HG02642 (cell line): ENCODE measurements at regions not wholly inside any gene's neighbourhood (a gene's known extent, or its start where the extent isn't known, plus 50 kb on each side); places are given as distances from the start of the nearest gene placed in this dataset.
"Not testable (repeated sequence)": the region's sequence is repeated elsewhere in the genome, so short reads cannot be mapped to it uniquely, and the experiment has no call there.

Source experiments
- ATAC-seq: cut with Tn5 transposase; IDR thresholded peaks from one replicate; pipeline ENCODE4 v1.9.1; 2021; ENCODE audit warnings: mild to moderate bottlenecking; ENCODE audit not compliant: unreplicated experiment, poor library complexity

DNA sequence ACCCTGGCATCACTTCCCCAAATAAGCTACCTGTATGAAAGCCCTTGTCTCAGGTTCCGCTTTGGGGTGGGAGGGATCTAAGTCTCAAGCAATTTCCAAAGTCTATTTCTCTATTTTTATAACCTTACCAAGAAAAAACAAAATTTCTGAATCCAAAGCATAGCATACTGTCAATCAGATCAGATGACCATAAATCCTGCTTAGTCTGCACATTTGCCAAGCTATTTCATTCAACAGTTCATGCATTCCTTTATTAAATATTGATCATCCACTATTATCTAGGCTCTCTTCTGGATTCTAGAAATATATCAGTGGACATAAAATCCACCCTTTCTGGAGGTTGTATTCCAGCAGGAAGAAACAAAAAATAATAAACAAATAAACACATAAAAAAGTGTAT, 263.5 kb upstream of the USP15 start:
- no peak for ATAC-seq

DNA sequence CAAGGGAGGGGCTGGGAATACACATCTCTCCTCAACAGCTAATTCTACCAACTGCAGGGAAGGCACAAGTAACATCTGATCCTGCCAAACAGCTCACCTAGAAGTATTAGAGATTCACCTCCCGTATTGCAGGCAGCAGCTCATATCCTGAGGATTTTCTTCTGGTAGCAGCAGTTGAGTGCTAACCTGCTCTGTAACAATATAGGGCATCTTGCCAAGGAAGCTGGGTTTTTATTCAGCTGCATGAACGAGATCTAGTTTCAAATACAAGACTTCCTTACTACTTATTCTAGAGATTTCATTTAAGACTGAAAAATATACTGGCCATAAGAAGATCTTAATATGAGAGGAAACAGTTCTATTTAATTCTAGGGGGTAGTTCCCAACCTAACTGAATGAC, 261.4 kb upstream of the USP15 start:
- ATAC-seq, result no peak

DNA sequence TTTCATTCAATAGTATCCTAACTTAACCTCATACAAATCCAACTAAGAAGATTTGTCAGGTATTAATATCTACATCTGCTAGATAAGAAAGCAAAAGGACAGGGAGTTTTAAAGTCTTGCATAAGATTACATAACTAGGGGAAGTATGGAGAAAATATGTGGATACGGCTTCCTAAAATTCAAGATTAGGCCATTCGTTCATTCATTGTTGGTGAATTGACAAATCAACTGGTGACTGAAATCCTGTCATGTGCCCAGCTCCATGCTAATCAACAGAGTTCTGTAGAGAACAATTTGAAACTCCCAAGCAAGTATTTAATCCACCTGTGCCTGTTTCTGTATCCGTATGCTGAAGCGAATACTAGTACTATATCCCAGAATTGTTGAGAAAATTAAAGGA, 260.9 kb upstream of the USP15 start:
- ATAC-seq, result no peak

DNA sequence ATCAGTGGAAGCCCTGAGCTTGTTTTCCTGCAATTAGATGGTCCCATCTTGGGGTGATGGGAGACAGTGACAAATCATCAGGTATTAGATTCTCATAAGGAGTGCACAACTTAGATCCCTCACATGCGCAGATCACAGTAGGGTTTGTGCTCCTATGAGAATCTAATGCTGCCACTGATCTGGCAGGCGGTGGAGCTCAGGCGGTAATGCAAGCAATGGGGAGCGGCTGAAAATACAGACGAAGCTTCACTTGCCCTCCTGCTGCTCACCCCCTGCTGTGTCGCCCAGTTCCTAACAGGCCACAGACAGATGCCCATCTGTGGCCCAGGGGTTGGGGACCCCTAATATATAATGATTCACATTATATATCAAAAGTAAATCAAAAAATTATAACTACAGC, 258.8 kb upstream of the USP15 start:
- ATAC-seq, result no peak

DNA sequence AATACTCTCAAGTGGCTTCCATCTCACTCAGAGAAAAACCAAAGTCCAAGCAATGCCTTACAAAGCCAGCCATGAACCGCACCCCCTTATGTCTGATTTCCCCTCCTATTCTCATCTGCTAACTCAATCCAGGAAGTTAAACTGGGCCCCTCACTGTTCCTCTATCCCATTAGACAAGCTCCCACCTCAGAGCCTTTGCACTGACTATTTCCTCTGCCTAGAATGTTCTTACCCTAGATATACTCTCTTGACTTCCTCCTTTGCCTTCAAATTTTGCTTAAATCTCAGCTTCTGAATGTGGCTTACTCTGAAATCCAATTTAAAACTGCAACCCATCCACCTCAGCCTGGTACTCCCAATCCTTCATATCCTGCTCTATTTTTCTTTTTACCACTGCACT, 257.0 kb upstream of the USP15 start:
- ATAC-seq, result no peak

DNA sequence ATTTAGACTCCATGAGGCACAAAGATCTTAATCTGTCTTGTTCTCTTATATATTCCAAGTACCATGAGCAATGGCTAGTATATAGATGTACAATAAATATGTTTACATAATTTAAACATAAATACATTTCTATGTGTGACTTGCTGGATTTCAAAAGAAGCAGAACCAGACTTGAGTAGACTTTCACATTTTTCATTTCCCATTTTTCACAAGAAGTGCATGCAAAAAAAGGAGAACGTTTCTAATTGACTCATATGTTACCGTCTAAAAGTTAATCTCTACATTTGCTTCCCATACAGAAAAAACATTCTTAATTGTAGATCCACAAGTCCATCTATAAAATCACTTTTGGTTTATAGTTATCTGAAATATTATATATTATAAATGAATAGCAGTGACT, 256.5 kb upstream of the USP15 start:
- no peak for ATAC-seq

DNA sequence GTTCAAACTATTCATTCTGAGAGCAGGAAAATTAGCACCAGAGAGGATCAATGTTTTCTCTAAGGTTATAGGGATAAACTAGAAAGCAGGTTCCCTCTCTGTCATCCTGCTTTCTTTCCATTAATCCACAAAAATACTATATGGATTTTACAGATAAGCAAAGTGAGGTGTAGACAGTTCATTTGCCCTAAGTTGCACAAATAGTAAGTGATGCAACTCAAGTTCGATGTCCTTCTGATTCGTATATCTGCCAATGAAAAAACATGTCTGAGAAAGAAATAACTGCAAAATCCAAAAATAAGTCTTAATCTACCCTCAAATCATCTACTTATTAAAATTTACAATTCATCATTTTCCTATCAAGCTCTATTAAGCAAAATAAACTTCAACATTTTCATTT, 254.6 kb upstream of the USP15 start:
- ATAC-seq, result no peak

DNA sequence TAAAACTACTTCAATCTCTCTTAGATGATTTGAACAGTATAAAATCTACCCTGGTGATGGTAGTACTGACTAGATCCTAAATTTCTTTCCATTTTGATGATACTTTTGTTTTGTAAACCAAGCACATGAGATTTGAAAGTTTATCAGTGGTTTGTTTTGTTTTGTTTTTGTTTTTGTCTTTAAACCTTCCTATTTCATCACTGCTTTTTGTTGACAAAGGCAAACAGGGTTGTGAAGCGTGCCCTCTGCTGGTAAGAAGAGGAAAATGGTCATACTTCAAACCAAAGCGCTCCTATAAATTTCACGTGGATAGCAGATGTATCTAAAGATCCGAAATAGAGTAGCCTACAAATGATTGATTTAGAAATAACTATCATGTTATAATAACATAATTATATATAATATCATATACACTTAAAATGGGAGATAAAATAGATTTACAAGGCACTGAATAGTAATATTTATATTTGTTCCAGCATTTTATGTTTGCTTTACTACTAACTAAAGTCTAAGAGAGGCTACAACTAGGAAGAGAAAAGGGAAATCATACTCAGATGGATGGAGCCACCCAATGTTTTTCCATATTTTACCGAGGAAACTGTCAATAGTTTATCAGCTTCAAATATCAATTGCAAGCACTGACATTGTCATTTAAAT, 254.0 kb upstream of the USP15 start:
- ATAC-seq, result no peak

DNA sequence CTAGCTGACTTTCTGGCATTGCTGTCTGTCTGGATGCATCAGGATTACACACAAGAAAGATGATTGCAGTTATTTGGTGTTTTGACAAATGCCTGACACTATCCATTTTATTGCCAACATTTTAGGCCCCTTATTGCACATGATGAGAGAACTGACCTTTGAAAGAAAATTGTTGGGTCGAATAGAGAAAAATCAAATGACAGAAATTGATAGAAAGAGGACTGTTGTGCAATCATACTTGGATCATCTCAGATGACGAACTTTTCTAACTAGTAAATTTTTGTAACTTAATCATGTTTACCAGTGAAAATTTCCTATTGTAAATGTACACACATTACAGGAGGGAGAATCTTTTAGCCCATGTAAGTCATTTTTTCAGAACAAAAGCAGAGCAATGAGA, 251.5 kb upstream of the USP15 start:
- ATAC-seq, result no peak

DNA sequence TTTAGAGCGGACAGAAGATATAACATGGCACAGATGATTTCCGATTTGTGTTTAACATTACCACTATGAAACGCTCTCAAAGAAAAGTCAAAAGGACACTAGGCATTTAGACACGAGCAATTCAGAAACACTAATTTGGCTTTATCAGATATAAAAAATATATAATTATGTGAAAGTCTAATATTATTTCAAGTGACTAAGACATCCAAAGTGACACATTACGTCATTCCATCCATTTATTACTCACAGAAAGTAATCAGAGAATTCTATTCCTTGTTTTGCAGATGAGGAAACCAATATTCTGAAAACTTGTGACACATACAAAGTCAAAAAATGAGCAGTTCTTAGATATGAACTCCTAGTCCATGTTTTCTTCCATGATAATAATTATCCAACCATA, 250.8 kb upstream of the USP15 start:
- no peak for ATAC-seq

DNA sequence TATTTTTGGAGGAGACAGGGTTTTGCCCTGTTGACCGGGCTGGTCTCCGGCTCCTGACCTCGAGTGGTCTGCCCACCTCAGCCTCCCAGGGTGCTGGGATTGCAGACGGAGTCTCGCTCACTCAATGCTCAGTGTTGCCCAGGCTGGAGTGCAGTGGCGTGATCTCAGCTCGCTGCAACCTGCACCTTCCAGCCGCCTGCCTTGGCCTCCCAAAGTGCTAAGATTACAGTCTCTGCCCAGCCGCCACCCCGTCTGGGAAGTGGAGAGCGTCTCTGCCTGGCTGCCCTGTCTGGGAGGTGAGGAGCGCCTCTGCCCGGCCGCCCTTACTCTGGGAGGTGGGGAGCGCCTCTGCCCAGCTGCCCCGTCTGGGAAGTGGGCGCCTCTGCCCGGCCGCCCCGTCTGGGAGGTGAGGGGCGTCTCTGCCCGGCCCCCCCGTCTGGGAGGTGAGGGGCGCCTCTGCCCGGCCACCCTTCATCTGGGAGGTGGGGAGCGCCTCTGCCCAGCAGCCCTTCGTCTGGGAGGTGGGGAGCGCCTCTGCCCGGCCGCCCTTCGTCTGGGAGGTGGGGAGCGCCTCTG, 249.8 kb upstream of the USP15 start:
- not testable (repeated sequence) for ATAC-seq

DNA sequence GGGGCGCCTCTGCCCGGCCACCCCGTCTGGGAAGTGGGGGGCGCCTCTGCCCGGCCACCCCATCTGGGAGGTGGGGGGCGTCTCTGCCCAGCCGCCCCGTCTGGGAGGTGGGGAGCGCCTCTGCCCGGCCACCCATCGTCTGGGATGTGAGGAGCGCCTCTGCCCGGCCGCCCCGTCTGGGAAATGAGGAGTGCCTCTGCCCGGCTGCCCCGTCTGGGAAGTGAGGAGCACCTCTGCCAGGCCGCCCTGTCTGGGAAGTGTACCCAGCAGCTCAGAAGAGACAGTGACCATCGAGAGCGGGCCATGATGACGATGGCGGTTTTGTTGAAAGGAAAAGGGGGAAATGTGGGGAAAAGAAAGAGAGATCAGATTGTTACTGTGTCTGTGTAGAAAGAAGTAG, 249.2 kb upstream of the USP15 start:
- not testable (repeated sequence) for ATAC-seq

DNA sequence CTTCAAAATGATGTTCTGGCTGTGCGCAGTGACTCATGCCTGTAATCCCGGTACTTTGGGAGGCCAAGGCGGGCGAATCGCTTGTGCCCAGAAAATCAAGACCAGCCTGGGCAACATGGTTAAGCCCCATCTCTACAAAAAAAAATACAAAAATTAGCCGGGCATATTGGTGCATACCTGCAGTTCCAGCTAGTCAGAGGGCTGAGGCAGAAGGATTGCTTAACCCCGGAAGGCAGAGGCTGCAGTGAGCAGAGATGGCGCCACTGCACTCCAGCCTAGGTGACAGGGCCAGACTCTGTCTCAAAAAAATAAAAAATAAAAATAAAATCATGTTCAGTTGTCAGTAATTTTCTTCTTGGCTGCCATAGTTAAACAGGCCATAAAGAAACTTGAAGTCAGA, 245.9 kb upstream of the USP15 start:
- ATAC-seq, result no peak

DNA sequence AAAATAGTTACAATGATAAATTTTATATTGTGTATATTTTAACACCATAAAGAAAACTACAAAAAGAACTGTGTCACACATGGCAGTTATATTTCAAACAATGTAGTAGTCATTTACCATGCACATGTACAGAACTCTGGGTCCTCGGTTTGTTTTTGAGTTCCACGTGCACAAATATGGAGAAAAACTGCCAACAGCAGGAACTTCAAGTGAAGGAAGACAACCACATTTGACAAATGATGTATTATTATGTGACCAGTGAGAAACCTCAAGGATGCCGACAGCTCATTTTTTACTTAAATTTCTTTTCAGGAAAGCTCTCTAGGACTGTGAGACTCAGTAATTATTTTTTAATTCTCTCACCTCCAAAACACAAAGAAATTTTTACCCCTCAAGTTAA, 244.2 kb upstream of the USP15 start:
- ATAC-seq, result no peak

DNA sequence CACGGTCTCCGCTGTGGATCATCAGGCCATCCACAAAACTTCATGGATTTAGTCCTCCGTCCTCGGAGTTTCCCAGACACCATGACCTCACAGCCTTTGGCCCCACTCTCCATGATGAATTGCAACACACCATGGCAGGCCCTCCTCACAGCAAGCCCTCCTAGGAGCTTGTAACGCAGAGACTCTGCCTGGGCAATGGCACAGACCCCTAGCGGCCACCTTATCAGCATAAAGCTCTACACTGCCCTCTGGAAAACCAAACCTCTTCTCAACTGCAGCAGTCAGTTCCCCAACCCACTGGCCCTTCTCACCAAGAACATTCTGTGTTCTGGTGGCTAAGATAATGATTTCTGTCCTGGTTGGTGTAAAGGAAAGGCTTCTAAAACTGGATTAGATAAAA, 238.4 kb upstream of the USP15 start:
- ATAC-seq, result no peak

DNA sequence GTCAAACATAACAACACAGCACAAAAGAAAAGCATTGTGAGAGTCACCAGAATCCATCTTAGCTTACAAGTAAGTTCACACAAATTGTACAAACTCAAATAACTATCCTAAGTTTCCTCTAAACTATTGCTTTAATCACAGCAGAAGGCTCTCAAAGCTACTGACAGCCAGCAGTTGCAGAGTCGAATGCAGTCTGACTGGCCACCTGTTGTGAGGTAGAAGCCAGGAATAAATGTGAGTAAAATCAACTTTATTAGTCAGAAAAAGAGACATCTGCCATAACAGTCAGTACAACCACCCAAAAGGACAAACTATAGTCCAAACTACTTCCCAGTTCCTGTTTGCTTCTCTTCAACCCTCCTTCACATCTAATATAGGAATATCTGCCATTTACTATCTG, 231.7 kb upstream of the USP15 start:
- no peak for ATAC-seq

DNA sequence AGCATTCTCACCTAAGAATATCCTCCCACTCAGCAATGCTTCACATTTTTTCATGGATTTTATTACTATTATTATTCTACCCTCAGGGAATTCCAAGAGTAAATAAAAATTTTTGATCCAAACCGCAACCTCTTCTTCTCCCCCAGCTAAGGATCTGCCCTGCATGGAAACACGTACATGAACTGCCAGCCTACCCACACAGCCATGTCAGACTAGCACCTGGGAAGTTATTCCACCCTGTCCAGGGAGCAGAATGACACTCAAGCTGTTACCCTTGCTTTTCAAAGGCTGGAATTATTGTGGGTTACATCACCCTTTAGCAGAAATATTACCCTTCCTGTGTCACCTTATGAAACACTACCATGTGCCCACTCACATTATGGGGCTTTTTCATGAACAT, 227.3 kb upstream of the USP15 start:
- ATAC-seq, result no peak

DNA sequence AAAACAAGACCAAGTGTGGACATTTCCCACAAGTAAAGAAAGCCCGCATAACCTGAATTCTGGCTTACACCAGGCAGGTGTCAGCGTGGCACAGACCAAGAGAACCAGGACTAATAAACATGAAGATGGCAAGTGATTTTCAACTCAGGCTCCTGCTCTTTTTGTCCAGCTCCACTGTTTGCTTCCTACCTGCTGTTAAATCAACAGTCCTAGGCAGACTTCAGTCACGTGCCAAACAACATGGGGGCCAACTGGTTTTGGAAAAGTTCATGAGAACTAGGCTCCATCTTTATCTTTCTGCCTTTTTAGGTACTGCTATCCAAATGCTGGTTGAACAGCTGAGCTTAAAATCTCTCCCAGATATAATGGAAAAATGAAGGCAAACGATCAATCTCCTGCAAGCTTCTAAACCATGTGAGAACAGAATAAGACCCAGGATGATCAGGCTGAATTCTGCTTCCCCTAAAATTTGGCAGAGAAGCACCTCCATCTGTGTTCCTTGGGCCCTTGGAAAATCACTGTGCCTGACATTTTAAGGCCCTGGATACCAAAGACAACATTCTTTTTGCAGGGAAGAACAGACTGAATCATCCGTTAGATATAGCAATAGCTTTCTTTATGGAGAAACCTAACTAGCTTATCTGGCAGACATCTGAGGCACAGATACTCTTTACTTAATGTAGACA, 215.6 kb upstream of the USP15 start:
- ATAC-seq, result no peak

DNA sequence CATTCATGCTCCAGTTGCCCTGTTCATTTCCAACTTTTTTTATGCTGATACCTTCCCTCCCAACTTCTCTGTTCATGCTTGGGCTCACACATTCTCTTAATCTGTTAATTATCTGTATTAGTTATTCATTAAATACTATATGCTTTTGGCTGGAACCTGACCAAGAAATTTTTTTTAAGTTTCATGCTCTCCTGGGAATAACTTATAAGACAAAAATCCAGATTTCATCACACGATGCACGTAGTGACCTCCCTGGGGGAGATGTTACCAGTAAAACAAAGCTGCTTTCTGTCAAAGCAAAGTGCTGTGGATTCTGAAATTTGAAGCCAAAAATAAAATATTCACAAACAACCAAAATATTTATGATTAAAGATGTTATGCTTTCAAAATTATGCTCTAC, 215.0 kb upstream of the USP15 start:
- no peak for ATAC-seq

DNA sequence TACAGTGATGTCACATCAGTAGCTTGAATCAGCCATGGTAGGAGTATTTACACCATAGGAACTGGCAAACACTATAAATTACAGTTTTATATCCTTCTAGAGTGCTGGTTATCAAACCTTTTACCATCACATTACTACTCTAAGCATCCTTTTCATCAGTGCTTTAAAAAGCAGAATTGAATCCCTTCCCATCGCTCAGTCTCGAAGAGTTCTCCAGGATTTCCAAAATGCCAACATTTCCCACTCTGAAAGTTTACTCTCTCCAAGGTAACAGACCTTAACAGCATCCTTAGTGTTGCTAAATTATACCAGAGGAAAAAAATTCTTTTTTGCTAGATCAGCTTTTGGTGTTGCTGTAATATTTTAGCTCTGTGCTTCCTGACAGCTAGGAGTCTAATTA, 209.4 kb upstream of the USP15 start:
- ATAC-seq, result no peak

DNA sequence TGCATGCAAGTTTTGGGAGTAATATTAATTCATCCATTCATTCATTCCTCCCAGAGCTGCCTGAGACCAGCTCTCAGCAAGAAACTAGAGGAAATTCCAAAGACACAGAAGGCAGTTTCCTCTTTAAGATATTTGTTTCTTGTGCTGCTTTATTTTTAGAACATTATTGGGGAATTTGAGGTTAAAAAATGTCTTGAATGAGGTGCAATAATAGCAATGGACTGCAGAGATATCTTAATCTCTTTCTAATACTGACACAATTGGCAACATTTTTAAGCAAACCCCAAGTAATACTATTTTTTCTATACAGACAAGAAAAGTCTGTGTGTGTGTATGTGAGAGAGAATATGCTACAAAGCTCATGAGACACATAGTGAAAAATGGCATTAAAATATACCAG, 190.2 kb upstream of the USP15 start:
- ATAC-seq, result no peak

DNA sequence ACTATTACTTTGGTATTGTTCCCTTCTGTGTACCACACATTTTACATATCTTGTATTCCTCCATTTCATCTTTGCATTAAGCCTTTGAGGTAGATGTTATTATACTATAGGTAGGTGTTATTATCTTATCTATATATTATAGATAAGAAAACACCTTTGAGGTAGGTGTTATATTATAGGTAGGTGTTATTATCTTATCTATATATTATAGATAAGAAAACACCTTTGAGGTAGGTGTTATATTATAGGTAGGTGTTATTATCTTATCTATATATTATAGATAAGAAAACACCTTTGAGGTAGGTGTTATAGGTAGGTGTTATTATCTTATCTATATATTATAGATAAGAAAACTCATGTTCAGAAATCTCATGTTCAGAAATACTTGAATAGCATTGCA, 187.0 kb upstream of the USP15 start:
- not testable (repeated sequence) for ATAC-seq
